Fibroblast of lung (primary cell): ENCODE measurements at regions not wholly inside any gene's neighbourhood (a gene's known extent, or its start where the extent isn't known, plus 50 kb on each side); places are given as distances from the start of the nearest gene placed in this dataset.
A peak's percentile ranks its signal among the peaks of the same experiment; 100 is the strongest.

Source experiments
- DNase-seq, 2 donors: peaks; one replicate each; pipeline versions ENCODE4 v3.0.0 to v3.0.0-alpha.2; 2010; ENCODE audit warnings: low read depth in 2 of 2
- H2AFZ ChIP-seq: 2 replicates; pipeline ENCODE4 v1.5.1; 2012; ENCODE audit warnings: low read length, control low read depth, inconsistent platforms
- H3K27ac ChIP-seq: 2 replicates; pipeline ENCODE4 v1.5.1; 2011; ENCODE audit warnings: low read length, control low read depth; ENCODE audit not compliant: insufficient read depth
- H3K27me3 ChIP-seq: 2 replicates; pipeline ENCODE4 v1.5.1; 2011; ENCODE audit warnings: mild to moderate bottlenecking, low read length; ENCODE audit not compliant: control insufficient read depth, insufficient read depth
- H3K36me3 ChIP-seq: 2 replicates; pipeline ENCODE4 v1.5.1; 2011; ENCODE audit warnings: low read length; ENCODE audit not compliant: control insufficient read depth, insufficient read depth
- H3K4me1 ChIP-seq: 2 replicates; pipeline ENCODE4 v1.5.1; 2011; ENCODE audit warnings: low read length; ENCODE audit not compliant: control insufficient read depth, insufficient read depth; ENCODE audit errors: extremely low read depth
- H3K4me2 ChIP-seq: 2 replicates; pipeline ENCODE4 v1.5.1; 2011; ENCODE audit warnings: low read length, control low read depth; ENCODE audit not compliant: insufficient read depth; ENCODE audit errors: extremely low read depth
- H3K4me3 ChIP-seq, 4 experiments: fragments of 200-600 bp in 1 of 4; sonication (generic) in 1 of 4; replicated peaks in 1 of 4; 2 replicates each; pipeline ENCODE4 v1.5.1; 2011 to 2016; ENCODE audit warnings: low read length in 4 of 4, low read depth in 3 of 4, mild to moderate bottlenecking in 3 of 4, control low read depth in 2 of 4, inconsistent platforms in 1 of 4, mixed read lengths in 1 of 4; ENCODE audit not compliant: insufficient read depth in 1 of 4; ENCODE audit errors: control extremely low read depth in 1 of 4
- H3K79me2 ChIP-seq: 2 replicates; pipeline ENCODE4 v1.5.1; 2012; ENCODE audit warnings: mild to moderate bottlenecking, low read length, inconsistent platforms; ENCODE audit not compliant: control insufficient read depth, insufficient read depth
- H3K9ac ChIP-seq: 2 replicates; pipeline ENCODE4 v1.5.1; 2011; ENCODE audit warnings: mild to moderate bottlenecking, low read length, control low read depth; ENCODE audit not compliant: insufficient read depth
- H3K9me3 ChIP-seq: 2 replicates; pipeline ENCODE4 v1.5.1; 2012; ENCODE audit warnings: low read depth, low read length; ENCODE audit not compliant: control insufficient read depth, insufficient read depth
- H4K20me1 ChIP-seq: 2 replicates; pipeline ENCODE4 v1.5.1; 2011; ENCODE audit warnings: low read length; ENCODE audit not compliant: control insufficient read depth, insufficient read depth; ENCODE audit errors: extremely low read depth
- CTCF ChIP-seq, 2 donors: IDR thresholded peaks in 1 of 2; conservative IDR thresholded peaks in 1 of 2; 1 replicate in 1 of 2; 2 replicates in 1 of 2; pipeline ENCODE4 v1.5.1; 2011 to 2012; ENCODE audit warnings: low read length in 2 of 2, control low read depth in 1 of 2, inconsistent platforms in 1 of 2, low read depth in 1 of 2, mild to moderate bottlenecking in 1 of 2
- EZH2 ChIP-seq: IDR thresholded peaks from 2 replicates; pipeline ENCODE4 v1.5.1; 2012; ENCODE audit warnings: low read length, control low read depth, mild to moderate bottlenecking; ENCODE audit errors: missing control alignments

- Histone ChIP-seq H2AFZ (no peak overlapping the region), H3K9ac (no peak overlapping the region), H4K20me1 (no peaks in the 10 kb centered on the region), H3K4me2 (no peak overlapping the region), H3K27ac (no peak overlapping the region), H3K4me3 (no peak overlapping the region), H3K79me2 (no peaks in the 10 kb centered on the region), H3K4me1 (no peaks in the 10 kb centered on the region), H3K9me3 (no peaks in the 10 kb centered on the region), H3K36me3 (no peaks in the 10 kb centered on the region), H3K27me3 (no peaks in the 10 kb centered on the region)
- DNase-seq, result peak in 1 of 2 donors; percentile 4
- TF ChIP-seq EZH2, result no peak
- TF ChIP-seq CTCF (conservative IDR thresholded peaks at IDR 0.05 in 1 of 2, IDR thresholded peaks at IDR 0.05 in 1 of 2; ENCODE audit: low read depth in 1 of 2, low read length in 2 of 2), result no peak
Observed at GRCh38 chr10:111261081-111261615, 184.3 kb downstream of the ADRA2A start.

- DNase-seq, result no peak
Observed at GRCh38 chr10:111265341-111265740, 188.5 kb downstream of the ADRA2A start.

GRCh38 chr10:111266165-111266564, 189.3 kb downstream of the ADRA2A start:
- Histone ChIP-seq H3K27me3 (no peaks in the 10 kb centered on the region), H2AFZ (no peak overlapping the region), H3K9ac (no peak overlapping the region), H3K4me3 (no peak overlapping the region), H4K20me1 (no peaks in the 10 kb centered on the region), H3K4me2 (no peak overlapping the region), H3K9me3 (no peaks in the 10 kb centered on the region), H3K36me3 (no peaks in the 10 kb centered on the region), H3K79me2 (no peaks in the 10 kb centered on the region), H3K27ac (no peak overlapping the region), H3K4me1 (no peaks in the 10 kb centered on the region)
- DNase-seq, result no peak
- TF ChIP-seq EZH2 (no peak), CTCF (conservative IDR thresholded peaks at IDR 0.05 in 1 of 2, IDR thresholded peaks at IDR 0.05 in 1 of 2; ENCODE audit: low read depth in 1 of 2, low read length in 2 of 2) (no peak)

More at GRCh38 chr10:111265341-111265740, 188.5 kb downstream of the ADRA2A start:
- Histone ChIP-seq H3K9ac (no peak overlapping the region), H3K4me2 (no peak overlapping the region), H3K27ac (no peak overlapping the region), H2AFZ (no peak overlapping the region), H3K9me3 (no peaks in the 10 kb centered on the region), H3K79me2 (no peaks in the 10 kb centered on the region), H3K4me1 (no peaks in the 10 kb centered on the region), H3K27me3 (no peaks in the 10 kb centered on the region), H3K4me3 (no peak overlapping the region), H4K20me1 (no peaks in the 10 kb centered on the region), H3K36me3 (no peaks in the 10 kb centered on the region)
- no peak for TF ChIP-seq CTCF (conservative IDR thresholded peaks at IDR 0.05 in 1 of 2, IDR thresholded peaks at IDR 0.05 in 1 of 2; ENCODE audit: low read depth in 1 of 2, low read length in 2 of 2)
- no peak for TF ChIP-seq EZH2
